GM13977 (cell line): ENCODE measurements at regions not wholly inside any gene's neighbourhood (a gene's known extent, or its start where the extent isn't known, plus 50 kb on each side); places are given as distances from the start of the nearest gene placed in this dataset.
A peak's percentile ranks its signal among the peaks of the same experiment; 100 is the strongest.

Experiments
- DNase-seq: peaks from one replicate; pipeline ENCODE4 v3.0.0; 2012; ENCODE audit warnings: low spot score
- CTCF ChIP-seq: IDR thresholded peaks from 2 replicates; pipeline ENCODE4 v1.5.1; 2012; ENCODE audit warnings: mild to moderate bottlenecking, control low read depth; ENCODE audit not compliant: insufficient read depth; ENCODE audit errors: extremely low read depth, missing control alignments
- in situ Hi-C: fragments of 300-500 bp; cut with MboI; formaldehyde crosslinking; loops from one replicate; pipeline ENCODE4 v1.12.0; 2022; ENCODE audit warnings: low sequenced_read_pairs, low pct_unique_long_range_greater_than_20kb, mixed read lengths, inconsistent platforms; ENCODE audit not compliant: unreplicated experiment

- in situ Hi-C loops, result no loop called here
- TF ChIP-seq CTCF, result no peak
- no peak for DNase-seq
These were observed 53.0 kb upstream of the ANKEF1 start for GRCh38 chr20:9981829-9982228.

GRCh38 chr20:9978397-9979004 lies 56.3 kb upstream of the ANKEF1 start:
- TF ChIP-seq CTCF, result peak; percentile 85
- in situ Hi-C loops, result no loop called here
- DNase-seq, result peak; percentile 52

GRCh38 chr20:9977629-9978028 lies 57.2 kb upstream of the ANKEF1 start:
- in situ Hi-C loops, result no loop called here
- TF ChIP-seq CTCF, result no peak
- no peak for DNase-seq

- DNase-seq, result no peak
These were observed 60.5 kb upstream of the ANKEF1 start for GRCh38 chr20:9974324-9974723.

GRCh38 chr20:9971746-9972145 lies 63.0 kb upstream of the ANKEF1 start:
- TF ChIP-seq CTCF, result no peak
- DNase-seq, result no peak
- in situ Hi-C loops, result no loop called here

More at GRCh38 chr20:9974324-9974723, 60.5 kb upstream of the ANKEF1 start:
- TF ChIP-seq CTCF, result peak; percentile 13
- in situ Hi-C loops, result no loop called here

- no peak for DNase-seq
- TF ChIP-seq CTCF, result no peak
- in situ Hi-C loops, result no loop called here
These were observed 65.2 kb upstream of the ANKEF1 start for GRCh38 chr20:9969626-9970025.
